BJ (cell line): ENCODE measurements at regions not wholly inside any gene's neighbourhood (a gene's known extent, or its start where the extent isn't known, plus 50 kb on each side); places are given as distances from the start of the nearest gene placed in this dataset.

ENCODE experiments used
- CTCF ChIA-PET: fragments of 350-600 bp; formaldehyde crosslinking; extraction: SDS; loops from one replicate; lab custom pipeline; 2021; ENCODE audit warnings: antibody characterized with exemption, inconsistent platforms; lab: Yijun Ruan, JAX
- POLR2A ChIA-PET: fragments of 300-600 bp; sonication (Branson Sonifier 250); formaldehyde crosslinking; extraction: SDS; loops from one replicate; lab custom pipeline; 2021; ENCODE audit warnings: antibody characterized with exemption; lab: Charles Lee
- DNase-seq: peaks from one replicate; pipeline ENCODE4 v3.0.0-alpha.2; 2011; ENCODE audit warnings: low read depth
- H3K27me3 ChIP-seq: 2 replicates; pipeline ENCODE4 v1.6.0; 2011; ENCODE audit warnings: low read length; ENCODE audit not compliant: control insufficient read depth, insufficient read depth
- H3K36me3 ChIP-seq: 2 replicates; pipeline ENCODE4 v1.5.1; 2011; ENCODE audit warnings: low read length; ENCODE audit not compliant: control insufficient read depth, insufficient read depth
- H3K4me3 ChIP-seq: 2 replicates; pipeline ENCODE4 v1.5.1; 2011; ENCODE audit warnings: low read depth, mild to moderate bottlenecking, control low read depth, low read length
- CTCF ChIP-seq: IDR thresholded peaks from 2 replicates; pipeline ENCODE4 v1.5.1; 2011; ENCODE audit warnings: low read depth, mild to moderate bottlenecking, control low read depth, inconsistent platforms, low read length, moderate library complexity; ENCODE audit not compliant: insufficient read depth

DNA sequence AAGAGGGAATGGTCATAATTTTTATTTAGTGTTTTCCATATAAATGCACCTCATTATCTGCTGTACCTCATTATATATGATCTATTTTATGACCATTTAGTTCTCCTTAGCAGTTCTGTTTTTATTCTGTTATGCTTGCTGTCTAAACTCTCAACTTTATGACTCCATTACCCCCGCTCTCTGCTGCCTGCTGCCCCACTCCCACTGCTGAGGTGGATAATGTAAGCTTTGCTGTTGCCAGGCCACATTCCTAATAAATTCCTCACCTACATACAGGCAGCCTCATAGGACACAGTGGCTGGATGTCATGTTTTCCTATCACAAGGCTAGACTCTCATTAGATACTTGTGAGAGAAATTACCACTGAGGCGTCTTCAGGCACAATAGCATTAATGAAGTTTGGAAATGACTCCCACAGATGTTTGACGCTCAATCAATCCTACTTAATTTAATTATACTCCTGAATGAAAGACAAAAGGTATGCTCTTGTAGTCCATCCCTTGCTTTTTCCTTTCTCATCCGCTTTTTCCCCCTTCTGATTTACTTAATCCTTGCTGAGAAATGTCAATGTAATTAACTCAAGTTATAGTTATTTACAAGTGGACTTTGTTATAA is 497.5 kb upstream of the IGFBP7 start:
- ChIA-PET POLR2A (no interaction called here), CTCF (no interaction called here)
- Histone ChIP-seq H3K27me3 (no peaks in the 10 kb centered on the region), H3K4me3 (no peak overlapping the region), H3K36me3 (no peaks in the 10 kb centered on the region)
- TF ChIP-seq CTCF: no peak
- DNase-seq: no peak

GRCh38 chr4:57605376-57605775 is 495.2 kb upstream of the IGFBP7 start:
- Histone ChIP-seq H3K4me3 (no peak overlapping the region), H3K36me3 (no peaks in the 10 kb centered on the region), H3K27me3 (no peaks in the 10 kb centered on the region)
- CTCF ChIA-PET: no interaction called here
- POLR2A ChIA-PET: no interaction called here
- no peak for DNase-seq
- no peak for TF ChIP-seq CTCF

- H3K36me3 ChIP-seq: no peaks in the 10 kb centered on the region
- ChIA-PET POLR2A (no interaction called here), CTCF (no interaction called here)
- H3K27me3 ChIP-seq: no peaks in the 10 kb centered on the region
- no peak for TF ChIP-seq CTCF
- H3K4me3 ChIP-seq: no peak overlapping the region
- DNase-seq: no peak
These were observed 492.0 kb upstream of the IGFBP7 start for GRCh38 chr4:57602141-57602540.

GRCh38 chr4:57591073-57591472 is 480.9 kb upstream of the IGFBP7 start:
- ChIA-PET POLR2A (no interaction called here), CTCF (no interaction called here)
- H3K27me3 ChIP-seq: no peaks in the 10 kb centered on the region
- H3K4me3 ChIP-seq: no peak overlapping the region
- no peaks in the 10 kb centered on the region for H3K36me3 ChIP-seq
- no peak for DNase-seq
- TF ChIP-seq CTCF: no peak

DNA sequence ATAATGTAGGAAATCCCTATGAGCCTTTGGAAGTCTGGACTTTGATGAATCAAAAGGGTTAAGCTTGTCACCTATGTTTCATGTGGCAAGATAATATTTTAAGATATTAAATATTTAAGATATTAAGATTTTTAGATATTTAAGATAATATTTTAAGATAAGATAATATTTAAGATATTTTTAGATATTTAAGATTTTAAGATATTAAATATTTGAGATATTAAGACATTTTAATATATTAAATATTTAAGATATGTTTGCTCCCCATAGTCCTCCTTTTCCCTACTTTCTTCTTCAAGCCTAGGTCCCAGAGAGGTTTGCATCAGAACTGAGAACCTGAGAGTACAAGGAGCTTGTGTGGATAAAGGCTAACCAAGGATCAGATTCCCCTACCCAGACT is 478.4 kb upstream of the IGFBP7 start:
- H3K27me3 ChIP-seq: no peaks in the 10 kb centered on the region
- no peak overlapping the region for H3K4me3 ChIP-seq
- no peak for DNase-seq
- TF ChIP-seq CTCF: no peak
- ChIA-PET POLR2A (no interaction called here), CTCF (no interaction called here)
- no peaks in the 10 kb centered on the region for H3K36me3 ChIP-seq
